ENCODE measurements at regions not wholly inside any gene's neighbourhood (a gene's known extent, or its start where the extent isn't known, plus 50 kb on each side); places are given as distances from the start of the nearest gene placed in this dataset.

DNA sequence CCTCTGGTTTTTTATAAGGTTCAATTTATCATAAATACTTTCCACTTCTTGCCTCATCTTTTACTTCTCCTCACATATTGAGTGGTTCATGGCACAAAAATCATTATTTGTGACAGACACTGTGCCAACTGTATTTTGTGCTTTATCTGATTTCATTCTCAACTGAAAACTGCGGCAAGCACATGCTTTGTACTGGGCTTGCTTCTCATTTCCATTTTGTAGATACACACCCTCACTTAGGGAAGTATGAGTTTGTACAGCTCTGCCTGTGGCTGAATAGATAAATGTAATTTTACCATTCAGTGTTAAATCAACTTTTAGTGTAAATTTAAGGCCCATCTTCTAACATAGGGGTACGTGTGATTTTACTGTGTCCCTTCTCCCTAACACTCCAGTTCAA, 83.6 kb downstream of the ANXA2R start:
- Histone ChIP-seq H4K5ac (ENCODE audit: insufficient read length, low read depth, low read length) (no peak overlapping the region), H3K9ac (replicated peaks in 1 of 4; ENCODE audit: extremely low read depth in 1 of 4, low read depth in 3 of 4, low read length in 3 of 4) (no peak overlapping the region), H3K18ac (ENCODE audit: extremely low read depth, low read length) (no peak overlapping the region), H2AFZ (ENCODE audit: low read length) (no peak overlapping the region), H3K14ac (ENCODE audit: insufficient read length) (no peak overlapping the region), H3K79me2 (ENCODE audit: control insufficient read depth in 1 of 2, insufficient read depth in 2 of 2, low read length in 2 of 2) (no peaks in the 10 kb centered on the region), H2BK120ac (replicated peaks; ENCODE audit: low read depth, low read length) (no peak overlapping the region), H4K20me1 (replicated peaks in 1 of 2; ENCODE audit: control insufficient read depth in 1 of 2, insufficient read depth in 2 of 2, low read length in 2 of 2) (no peaks in the 10 kb centered on the region), H3K4me3 (ENCODE audit: extremely low read depth in 1 of 4, insufficient read depth in 2 of 4, low read depth in 3 of 4, low read length in 4 of 4) (no peak overlapping the region), H2BK12ac (ENCODE audit: low read depth, low read length) (no peak overlapping the region), H3K27ac (ENCODE audit: low read depth, low read length) (no peak overlapping the region), H3K9me3 (ENCODE audit: insufficient read depth in 2 of 2, low read depth in 1 of 2, low read length in 1 of 2) (peaks cover 16 to 20% of the 10 kb centered on the region in 2 experiments), H3K36me3 (ENCODE audit: control insufficient read depth in 2 of 4, insufficient read depth in 4 of 4, low read length in 3 of 4) (no peaks in the 10 kb centered on the region), H4K8ac (ENCODE audit: extremely low read depth, insufficient read depth, low read length) (no peak overlapping the region), H3K27me3 (replicated peaks in 1 of 4; ENCODE audit: control insufficient read depth in 3 of 4, extremely low read depth in 1 of 4, insufficient read depth in 3 of 4, low read length in 3 of 4) (no peaks in the 10 kb centered on the region), H2BK5ac (ENCODE audit: low read depth, low read length) (no peak overlapping the region), H2AK5ac (ENCODE audit: low read depth, low read length) (no peak overlapping the region), H4K91ac (replicated peaks; ENCODE audit: insufficient read length, low read length) (no peak overlapping the region), H3K4me2 (ENCODE audit: insufficient read depth in 1 of 2, low read depth in 2 of 2, low read length in 2 of 2) (no peak overlapping the region), H2BK20ac (ENCODE audit: low read length) (no peak overlapping the region), H3K4me1 (replicated peaks in 1 of 4; ENCODE audit: control insufficient read depth in 3 of 4, insufficient read depth in 4 of 4, low read length in 3 of 4) (no peaks in the 10 kb centered on the region), H3K4ac (replicated peaks; ENCODE audit: insufficient read length, low read depth, low read length) (no peak overlapping the region), H3K23ac (ENCODE audit: insufficient read length) (no peak overlapping the region), H3K23me2 (ENCODE audit: low read depth, low read length) (no peaks in the 10 kb centered on the region), H2BK15ac (ENCODE audit: low read length) (no peak overlapping the region), H3K56ac (replicated peaks; ENCODE audit: insufficient read length, low read depth, low read length) (no peak overlapping the region), H3K79me1 (ENCODE audit: low read depth, low read length) (no peaks in the 10 kb centered on the region)
- FAIRE-seq (no peak), DNase-seq (ENCODE audit: low read depth in 1 of 2, low spot score in 2 of 2) (no peak)
- ChIA-PET POLR2A (ENCODE audit: partially characterized antibody) (no interaction called here), CTCF (ENCODE audit: partially characterized antibody) (interaction anchor here (1.0 kb wide), 1 partner anchor 65 kb away, joined by 3 read pairs; no protein-coding TSS in a partner anchor)
- 90% methylated on average over 2 of the region's 2 CpGs; no CpG with 5 or more reads in 1 of the 2 experiments for WGBS, 2 experiments (ENCODE audit: extremely low coverage in 1 of 2, insufficient coverage in 1 of 2, insufficient read length in 1 of 2, insufficient replicate concordance in 2 of 2, low coverage in 1 of 2, low lambda C conversion rate in 2 of 2, missing lambda C conversion rate in 1 of 2)
- TF ChIP-seq SIN3A (conservative IDR thresholded peaks at IDR 0.05 in 1 of 2, IDR thresholded peaks at IDR 0.05 in 1 of 2; ENCODE audit: low read depth in 1 of 2, low read length in 2 of 2): no peak
- no peak for TF ChIP-seq CBX5 (IDR thresholded peaks at IDR 0.05; ENCODE audit: low read depth, low read length)
- TF ChIP-seq HDAC6 (IDR thresholded peaks at IDR 0.05; ENCODE audit: low read depth, low read length): no peak
- TF ChIP-seq MAFK (IDR thresholded peaks at IDR 0.05; ENCODE audit: low read depth, low read length): no peak
- TF ChIP-seq MAX (IDR thresholded peaks at IDR 0.05): no peak
- TF ChIP-seq RBBP5 (IDR thresholded peaks at IDR 0.05; ENCODE audit: borderline replicate concordance, low read depth, low read length): no peak
- TF ChIP-seq SIRT6 (IDR thresholded peaks at IDR 0.05; ENCODE audit: low read length): no peak
- no peak for TF ChIP-seq POLR2AphosphoS5 (IDR thresholded peaks at IDR 0.05; ENCODE audit: low read depth, low read length)
- TF ChIP-seq KDM5A (IDR thresholded peaks at IDR 0.05; ENCODE audit: low read length): no peak
- TF ChIP-seq TEAD4 (IDR thresholded peaks at IDR 0.05; ENCODE audit: low read depth, low read length): no peak
- no peak for TF ChIP-seq YY1 (IDR thresholded peaks at IDR 0.05; ENCODE audit: low read depth, low read length)
- TF ChIP-seq NRF1 (IDR thresholded peaks at IDR 0.05; ENCODE audit: low read depth, low read length): no peak
- TF ChIP-seq PHF8 (conservative IDR thresholded peaks at IDR 0.05; ENCODE audit: low read depth, low read length): no peak
- TF ChIP-seq CEBPB (IDR thresholded peaks at IDR 0.05; ENCODE audit: low read depth, low read length): no peak
- TF ChIP-seq GABPA (IDR thresholded peaks at IDR 0.05; ENCODE audit: borderline replicate concordance, insufficient read depth, low read length): no peak
